Adrenal gland (tissue), 9 donors: ENCODE measurements at regions not wholly inside any gene's neighbourhood (a gene's known extent, or its start where the extent isn't known, plus 50 kb on each side); places are given as distances from the start of the nearest gene placed in this dataset.
"Not testable (repeated sequence)": the region's sequence is repeated elsewhere in the genome, so short reads cannot be mapped to it uniquely, and the experiment has no call there.

ENCODE experiments used
- DNase-seq, 7 donors: peaks; one replicate each; pipeline ENCODE4 v3.0.0-alpha.2; 2019 to 2020
- H3K27ac ChIP-seq, 5 donors: fragments of 200-600 bp; sonication (generic) in 4 of 5; 1 replicate in 3 of 5; 2 replicates in 2 of 5; pipeline versions ENCODE4 v1.5.1 to v1.8.0; 2016 to 2020; ENCODE audit warnings: mild to moderate bottlenecking in 1 of 5
- H3K27me3 ChIP-seq: fragments of 200-600 bp; 2 replicates; pipeline ENCODE4 v1.8.0; 2021
- H3K36me3 ChIP-seq, 2 donors: fragments of 200-600 bp; replicated peaks in 1 of 2; 1 replicate in 1 of 2; 2 replicates in 1 of 2; pipeline versions ENCODE4 v1.5.1 to v1.8.0; 2018 to 2022
- H3K4me1 ChIP-seq, 2 donors: fragments of 200-600 bp; replicated peaks in 1 of 2; 1 replicate in 1 of 2; 2 replicates in 1 of 2; pipeline versions ENCODE4 v1.5.1 to v1.8.0; 2018 to 2021
- H3K4me3 ChIP-seq, 4 donors: fragments of 200-600 bp; sonication (generic) in 3 of 4; one replicate each; pipeline ENCODE4 v1.5.1; 2016 to 2018
- H3K9me3 ChIP-seq, 3 donors: fragments of 200-600 bp; sonication (generic) in 1 of 3; replicated peaks in 1 of 3; 1 replicate in 2 of 3; 2 replicates in 1 of 3; pipeline versions ENCODE4 v1.5.1 to v1.8.0; 2016 to 2021
- CTCF ChIP-seq, 6 experiments: fragments of 450-650 bp in 4 of 6; fragments of 200-600 bp in 2 of 6; sonication (generic) in 1 of 6; IDR thresholded peaks; 1 replicate in 5 of 6; 2 replicates in 1 of 6; pipeline versions ENCODE4 v1.5.1 to v1.8.0; 2016 to 2021; ENCODE audit warnings: antibody characterized with exemption in 6 of 6, mild to moderate bottlenecking in 2 of 6, moderate library complexity in 1 of 6
- POLR2A ChIP-seq, 2 donors: fragments of 450-650 bp; IDR thresholded peaks; one replicate each; pipeline ENCODE4 v1.6.1; 2017; ENCODE audit warnings: antibody characterized with exemption in 2 of 2, mild to moderate bottlenecking in 2 of 2, moderate library complexity in 1 of 2
- WGBS, 4 donors: extraction: QIAGEN DNeasy Blood & Tissue Kit in 2 of 4; methylation state at CpG; one replicate each; pipeline versions ENCODE4 v1.1.5 to v1.1.7; 2013 to 2017; 5-methylcytosine and 5-hydroxymethylcytosine counted together
- intact Hi-C, 2 donors: fragments of 100-400 bp; cut with DNase I; formaldehyde crosslinking; loops; one replicate each; pipeline versions ENCODE4 v1.14.1 to v1.15.0; 2022 to 2023
- donor health status: healthy with polysubstance abuse.
- donor health status: Bipolar disorder and iron deficiency.
- donor health status: DM: yes; HTN: yes; CAD: no.
- donor health status: DM: no; HTN: no; CAD: no.
- donor health status: DM: no; HTN: no; CAD: no.

- WGBS, 4 donors = 81 to 88% (median 86%) methylated on average over 4 of the region's 4 CpGs
- Histone ChIP-seq H3K9me3 (no peaks in the 10 kb centered on the region), H3K36me3 (no peaks in the 10 kb centered on the region), H3K27me3 (no peaks in the 10 kb centered on the region), H3K4me3 (no peak overlapping the region), H3K4me1 (no peaks in the 10 kb centered on the region), H3K27ac (no peak overlapping the region)
- intact Hi-C loops = no loop called here
- DNase-seq = no peak
- TF ChIP-seq POLR2A (IDR thresholded peaks at IDR 0.05) = no peak
- TF ChIP-seq CTCF (IDR thresholded peaks at IDR 0.05) = no peak
Measured at GRCh38 chr5:96199713-96200183, 233.3 kb downstream of the PCSK1 start.

DNA sequence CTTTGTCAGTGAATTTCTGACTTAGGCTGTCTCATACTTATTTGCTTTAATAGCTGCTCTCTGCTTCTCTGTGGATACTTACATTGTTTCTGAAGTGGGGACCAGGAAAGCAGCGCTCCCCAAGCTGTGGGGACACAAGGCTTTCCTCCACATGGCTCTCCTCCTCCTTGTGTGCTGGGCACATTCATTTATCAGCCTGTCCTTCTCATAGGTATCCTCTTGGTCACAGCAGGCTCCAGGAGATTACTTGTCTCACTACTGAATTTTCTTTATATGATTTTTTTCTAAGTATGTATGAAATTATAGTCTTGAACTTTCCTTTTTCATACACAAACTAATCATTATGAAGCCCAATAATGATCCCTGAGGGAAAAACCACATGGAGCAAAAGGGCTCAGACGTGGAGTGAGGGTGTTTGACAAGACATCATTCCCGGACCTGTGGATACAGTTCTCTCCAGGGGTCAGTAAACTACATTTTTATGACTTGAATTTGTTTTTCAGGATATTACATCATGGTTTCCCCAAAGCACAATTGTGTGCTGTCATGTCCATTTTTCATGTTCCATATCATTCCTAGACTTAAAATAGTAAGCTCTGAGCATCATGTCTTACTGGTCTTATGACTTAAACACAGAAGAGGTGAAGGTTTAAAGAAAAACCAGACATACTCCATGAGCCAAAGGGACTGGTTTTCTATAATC lies 234.5 kb downstream of the PCSK1 start:
- Histone ChIP-seq H3K27ac (no peak overlapping the region), H3K9me3 (no peaks in the 10 kb centered on the region), H3K27me3 (no peaks in the 10 kb centered on the region), H3K36me3 (no peaks in the 10 kb centered on the region), H3K4me3 (no peak overlapping the region), H3K4me1 (no peaks in the 10 kb centered on the region)
- intact Hi-C loops = no loop called here
- TF ChIP-seq POLR2A (IDR thresholded peaks at IDR 0.05) = no peak
- no peak for TF ChIP-seq CTCF (IDR thresholded peaks at IDR 0.05)
- 49 to 56% (median 53%) methylated on average over 3 of the region's 3 CpGs for WGBS, 4 donors
- DNase-seq = no peak

DNA sequence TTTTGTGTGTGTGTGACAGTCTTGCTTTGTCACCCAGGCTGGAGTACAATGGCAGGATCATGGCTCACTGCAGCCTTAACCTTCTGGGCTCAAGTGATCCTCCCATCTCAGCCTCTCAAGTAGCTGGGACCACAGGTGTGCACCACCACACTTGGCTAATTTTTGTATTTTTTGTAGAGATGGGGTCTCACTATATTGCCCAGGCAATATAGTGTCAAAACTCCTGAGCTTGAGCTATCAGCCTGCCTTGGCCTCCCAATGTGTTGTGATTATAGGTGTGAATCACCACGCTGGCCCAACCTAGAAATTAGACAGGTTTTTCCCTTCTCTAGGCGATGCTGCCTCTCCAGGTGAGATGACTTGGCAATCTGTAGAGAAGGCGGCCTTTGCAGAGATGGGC lies 235.3 kb downstream of the PCSK1 start:
- H3K4me1 ChIP-seq, H3K36me3 ChIP-seq, DNase-seq, intact Hi-C loops, H3K4me3 ChIP-seq, H3K27me3 ChIP-seq, H3K9me3 ChIP-seq: not testable (repeated sequence)
- peak overlapping the region in 2 of 5 donors; percentile 27 to 54 for H3K27ac ChIP-seq
- 82 to 91% (median 85%) methylated on average over 3 of the region's 3 CpGs for WGBS, 4 donors

- TF ChIP-seq CTCF (IDR thresholded peaks at IDR 0.05) (no peak), POLR2A (IDR thresholded peaks at IDR 0.05) (no peak)
- Histone ChIP-seq H3K27me3 (no peaks in the 10 kb centered on the region), H3K36me3 (no peaks in the 10 kb centered on the region), H3K9me3 (no peaks in the 10 kb centered on the region), H3K4me3 (no peak overlapping the region), H3K27ac (peak overlapping the region in 2 of 5 donors; percentile 27 to 54), H3K4me1 (no peaks in the 10 kb centered on the region)
- WGBS, 4 donors = 65 to 79% (median 73%) methylated on average over 2 of the region's 2 CpGs
- intact Hi-C loops = no loop called here
- DNase-seq = no peak
Measured at GRCh38 chr5:96197347-96197746, 235.7 kb upstream of the ELL2 start.

DNA sequence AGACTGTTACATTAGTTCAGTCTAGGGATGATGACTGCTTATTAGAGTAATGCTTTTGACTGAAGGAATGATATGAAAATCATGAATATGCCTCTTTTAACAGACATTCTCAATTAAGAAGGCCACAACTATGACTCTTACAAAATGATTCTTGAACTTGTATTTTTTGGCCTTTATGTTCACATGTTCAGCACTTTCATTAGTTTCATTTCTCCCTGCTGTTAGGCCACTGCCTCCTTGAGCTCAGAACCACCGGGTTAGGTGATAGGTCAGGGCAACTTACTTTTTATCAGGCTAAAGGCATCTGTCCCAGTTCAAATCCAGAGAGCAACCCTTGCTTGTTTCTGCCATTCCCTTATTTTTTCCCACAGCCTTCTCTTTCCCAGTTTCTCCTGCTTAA lies 235.2 kb upstream of the ELL2 start:
- TF ChIP-seq POLR2A (IDR thresholded peaks at IDR 0.05) = no peak
- no peak for DNase-seq
- 29 to 44% (median 37%) methylated on average over 1 of the region's 1 CpG for WGBS, 4 donors
- Histone ChIP-seq H3K4me1 (no peaks in the 10 kb centered on the region), H3K4me3 (no peak overlapping the region), H3K27me3 (no peaks in the 10 kb centered on the region), H3K9me3 (no peaks in the 10 kb centered on the region), H3K27ac (peak overlapping the region in 2 of 5 donors; percentile 27 to 36), H3K36me3 (no peaks in the 10 kb centered on the region)
- intact Hi-C loops = no loop called here
